ENCODE measurements at regions not wholly inside any gene's neighbourhood (a gene's known extent, or its start where the extent isn't known, plus 50 kb on each side); places are given as distances from the start of the nearest gene placed in this dataset.

DNA sequence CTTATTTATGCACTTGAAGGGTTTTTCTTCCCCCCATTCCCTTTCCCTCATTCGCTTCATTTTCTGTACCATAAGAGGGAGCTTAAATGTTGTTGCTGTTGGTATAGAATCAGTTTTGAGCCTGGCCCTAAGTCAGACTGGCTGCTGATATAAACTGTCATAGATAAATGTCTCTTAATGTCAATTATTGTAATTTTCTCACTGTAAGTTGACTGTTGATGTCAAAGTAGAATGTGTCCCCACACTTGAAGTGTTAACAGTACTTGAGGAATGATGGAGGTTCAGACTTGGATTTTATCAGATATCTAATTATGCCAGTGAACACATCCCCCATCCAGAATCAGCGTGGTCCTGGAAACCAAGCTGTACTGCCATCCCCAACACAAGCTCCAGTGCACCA lies 87.8 kb downstream of the PRR15 start:
- Histone ChIP-seq H2AFZ (ENCODE audit: low read depth, low read length, poor library complexity, severe bottlenecking) (no peak overlapping the region), H3K27ac (ENCODE audit: low read depth, low read length) (no peak overlapping the region), H3K27me3 (ENCODE audit: insufficient read depth, low read length) (no peaks in the 10 kb centered on the region), H3K4me1 (ENCODE audit: control insufficient read depth in 1 of 2, insufficient read depth in 2 of 2, low read length in 2 of 2) (peaks cover 0 to 6% of the 10 kb centered on the region in 2 experiments; a peak in 1 of 4 replicates), H3K79me2 (ENCODE audit: insufficient read depth, low read length) (no peaks in the 10 kb centered on the region), H4K20me1 (ENCODE audit: insufficient read depth) (no peaks in the 10 kb centered on the region), H3K4me2 (ENCODE audit: low read length) (no peak overlapping the region), H3K36me3 (ENCODE audit: control insufficient read depth in 1 of 2, insufficient read depth in 2 of 2, low read length in 2 of 2) (no peaks in the 10 kb centered on the region), H3K9me3 (ENCODE audit: control insufficient read depth in 1 of 2, insufficient read depth in 1 of 2, low read depth in 1 of 2, low read length in 2 of 2) (no peaks in the 10 kb centered on the region), H3K4me3 (replicated peaks in 1 of 2; ENCODE audit: low read depth in 1 of 2, low read length in 2 of 2) (no peak overlapping the region), H3K9ac (ENCODE audit: low read length) (no peak overlapping the region), H3K9me2 (ENCODE audit: insufficient read depth) (no peaks in the 10 kb centered on the region)
- no peak for TF ChIP-seq CBX3 (IDR thresholded peaks at IDR 0.05; ENCODE audit: low read depth)
- TF ChIP-seq EGR1 (IDR thresholded peaks at IDR 0.05; ENCODE audit: low read depth), result no peak
- TF ChIP-seq, protein P1, sequence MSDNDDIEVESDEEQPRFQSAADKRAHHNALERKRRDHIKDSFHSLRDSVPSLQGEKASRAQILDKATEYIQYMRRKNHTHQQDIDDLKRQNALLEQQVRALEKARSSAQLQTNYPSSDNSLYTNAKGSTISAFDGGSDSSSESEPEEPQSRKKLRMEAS (IDR thresholded peaks at IDR 0.05), result no peak
- TF ChIP-seq CTCF (IDR thresholded peaks at IDR 0.05 in 2 of 3, conservative IDR thresholded peaks at IDR 0.05 in 1 of 3; ENCODE audit: borderline replicate concordance in 1 of 3, insufficient read depth in 1 of 3, low read depth in 2 of 3, low read length in 2 of 3), result no peak
- TF ChIP-seq YY1 (IDR thresholded peaks at IDR 0.05; ENCODE audit: extremely low read depth, insufficient replicate concordance, low read depth, low read length), result no peak
- TF ChIP-seq POLR2A (IDR thresholded peaks at IDR 0.05; ENCODE audit: borderline replicate concordance, extremely low read depth, insufficient read depth, insufficient read length), result no peak
- TF ChIP-seq SP1 (IDR thresholded peaks at IDR 0.05; ENCODE audit: low read depth), result no peak
- TF ChIP-seq, protein P2, sequence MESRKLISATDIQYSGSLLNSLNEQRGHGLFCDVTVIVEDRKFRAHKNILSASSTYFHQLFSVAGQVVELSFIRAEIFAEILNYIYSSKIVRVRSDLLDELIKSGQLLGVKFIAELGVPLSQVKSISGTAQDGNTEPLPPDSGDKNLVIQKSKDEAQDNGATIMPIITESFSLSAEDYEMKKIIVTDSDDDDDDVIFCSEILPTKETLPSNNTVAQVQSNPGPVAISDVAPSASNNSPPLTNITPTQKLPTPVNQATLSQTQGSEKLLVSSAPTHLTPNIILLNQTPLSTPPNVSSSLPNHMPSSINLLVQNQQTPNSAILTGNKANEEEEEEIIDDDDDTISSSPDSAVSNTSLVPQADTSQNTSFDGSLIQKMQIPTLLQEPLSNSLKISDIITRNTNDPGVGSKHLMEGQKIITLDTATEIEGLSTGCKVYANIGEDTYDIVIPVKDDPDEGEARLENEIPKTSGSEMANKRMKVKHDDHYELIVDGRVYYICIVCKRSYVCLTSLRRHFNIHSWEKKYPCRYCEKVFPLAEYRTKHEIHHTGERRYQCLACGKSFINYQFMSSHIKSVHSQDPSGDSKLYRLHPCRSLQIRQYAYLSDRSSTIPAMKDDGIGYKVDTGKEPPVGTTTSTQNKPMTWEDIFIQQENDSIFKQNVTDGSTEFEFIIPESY (IDR thresholded peaks at IDR 0.05; ENCODE audit: extremely low read depth, insufficient replicate concordance, low read length), result no peak
- TF ChIP-seq, protein P3, sequence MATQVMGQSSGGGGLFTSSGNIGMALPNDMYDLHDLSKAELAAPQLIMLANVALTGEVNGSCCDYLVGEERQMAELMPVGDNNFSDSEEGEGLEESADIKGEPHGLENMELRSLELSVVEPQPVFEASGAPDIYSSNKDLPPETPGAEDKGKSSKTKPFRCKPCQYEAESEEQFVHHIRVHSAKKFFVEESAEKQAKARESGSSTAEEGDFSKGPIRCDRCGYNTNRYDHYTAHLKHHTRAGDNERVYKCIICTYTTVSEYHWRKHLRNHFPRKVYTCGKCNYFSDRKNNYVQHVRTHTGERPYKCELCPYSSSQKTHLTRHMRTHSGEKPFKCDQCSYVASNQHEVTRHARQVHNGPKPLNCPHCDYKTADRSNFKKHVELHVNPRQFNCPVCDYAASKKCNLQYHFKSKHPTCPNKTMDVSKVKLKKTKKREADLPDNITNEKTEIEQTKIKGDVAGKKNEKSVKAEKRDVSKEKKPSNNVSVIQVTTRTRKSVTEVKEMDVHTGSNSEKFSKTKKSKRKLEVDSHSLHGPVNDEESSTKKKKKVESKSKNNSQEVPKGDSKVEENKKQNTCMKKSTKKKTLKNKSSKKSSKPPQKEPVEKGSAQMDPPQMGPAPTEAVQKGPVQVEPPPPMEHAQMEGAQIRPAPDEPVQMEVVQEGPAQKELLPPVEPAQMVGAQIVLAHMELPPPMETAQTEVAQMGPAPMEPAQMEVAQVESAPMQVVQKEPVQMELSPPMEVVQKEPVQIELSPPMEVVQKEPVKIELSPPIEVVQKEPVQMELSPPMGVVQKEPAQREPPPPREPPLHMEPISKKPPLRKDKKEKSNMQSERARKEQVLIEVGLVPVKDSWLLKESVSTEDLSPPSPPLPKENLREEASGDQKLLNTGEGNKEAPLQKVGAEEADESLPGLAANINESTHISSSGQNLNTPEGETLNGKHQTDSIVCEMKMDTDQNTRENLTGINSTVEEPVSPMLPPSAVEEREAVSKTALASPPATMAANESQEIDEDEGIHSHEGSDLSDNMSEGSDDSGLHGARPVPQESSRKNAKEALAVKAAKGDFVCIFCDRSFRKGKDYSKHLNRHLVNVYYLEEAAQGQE (IDR thresholded peaks at IDR 0.05; ENCODE audit: low read depth), result no peak
- TF ChIP-seq POLR2AphosphoS5 (IDR thresholded peaks at IDR 0.05; ENCODE audit: low read depth, low read length), result no peak
- no peak for TF ChIP-seq CEBPB (IDR thresholded peaks at IDR 0.05; ENCODE audit: low read depth)
- no peak for TF ChIP-seq ZFX (IDR thresholded peaks at IDR 0.05)
- TF ChIP-seq EZH2 (IDR thresholded peaks at IDR 0.05), result no peak
- TF ChIP-seq ELF1 (IDR thresholded peaks at IDR 0.05; ENCODE audit: borderline replicate concordance, low read depth), result no peak
- ATAC-seq (no peak), DNase-seq (ENCODE audit: low read depth, low spot score) (no peak)
- intact Hi-C loops (cut with micrococcal nuclease), result no loop called here
- ChIA-PET RAD21 (ENCODE audit: low non-redundant PET in 1 of 2, low total read pairs in 2 of 2, uncharacterized antibody in 2 of 2, unreplicated experiment in 2 of 2) (no interaction called here), CTCF (no interaction called here), POLR2A (no interaction called here)
- BruUV-seq (replicated peaks), result no TSS peak
